Daoy (cell line): ENCODE measurements at regions not wholly inside any gene's neighbourhood (a gene's known extent, or its start where the extent isn't known, plus 50 kb on each side); places are given as distances from the start of the nearest gene placed in this dataset.
"Not testable (repeated sequence)": the region's sequence is repeated elsewhere in the genome, so short reads cannot be mapped to it uniquely, and the experiment has no call there.

Experiments used
- DNase-seq: peaks from one replicate; pipeline ENCODE4 v3.0.0-alpha.2; 2015; ENCODE audit warnings: low read depth

DNA sequence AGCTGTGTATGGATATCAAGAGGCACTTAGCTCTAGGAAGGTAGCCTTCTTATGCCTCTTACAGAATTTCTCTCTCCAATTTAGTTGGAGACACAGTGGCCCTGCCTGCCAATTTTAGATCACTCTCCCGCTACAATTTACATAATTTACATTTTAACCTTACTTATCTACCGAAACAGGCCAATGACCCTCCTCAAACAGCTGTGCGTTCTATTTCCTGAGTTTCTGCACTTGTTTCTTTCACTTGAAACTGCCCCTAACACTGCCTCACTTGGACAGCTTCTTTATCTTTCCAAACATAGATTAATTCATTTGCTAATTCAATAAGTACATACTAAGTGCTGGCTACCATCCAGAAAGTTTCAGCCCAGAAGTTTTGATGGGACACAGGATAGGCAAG lies 52.9 kb upstream of the HDDC2 start:
- DNase-seq, result no peak

DNA sequence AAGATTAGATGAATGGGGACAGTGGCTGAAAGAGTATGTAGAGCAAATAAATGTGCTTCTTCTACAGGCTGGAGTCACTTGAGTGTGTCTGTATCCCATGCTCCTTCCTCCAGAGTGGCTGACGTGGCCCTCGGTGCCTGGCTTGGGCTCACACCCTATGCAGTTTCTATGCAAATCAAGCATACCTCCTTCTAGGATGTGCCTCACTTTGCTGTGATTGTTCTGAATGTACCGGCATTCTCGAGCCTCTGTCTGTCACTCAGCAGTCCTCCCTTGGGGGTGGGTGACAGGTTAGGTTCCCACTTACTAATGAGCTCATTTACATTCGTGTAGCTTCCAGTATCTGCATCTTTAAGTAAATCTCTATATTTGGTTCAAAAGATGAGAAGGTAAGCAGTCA lies 55.1 kb upstream of the HDDC2 start:
- no peak for DNase-seq

DNA sequence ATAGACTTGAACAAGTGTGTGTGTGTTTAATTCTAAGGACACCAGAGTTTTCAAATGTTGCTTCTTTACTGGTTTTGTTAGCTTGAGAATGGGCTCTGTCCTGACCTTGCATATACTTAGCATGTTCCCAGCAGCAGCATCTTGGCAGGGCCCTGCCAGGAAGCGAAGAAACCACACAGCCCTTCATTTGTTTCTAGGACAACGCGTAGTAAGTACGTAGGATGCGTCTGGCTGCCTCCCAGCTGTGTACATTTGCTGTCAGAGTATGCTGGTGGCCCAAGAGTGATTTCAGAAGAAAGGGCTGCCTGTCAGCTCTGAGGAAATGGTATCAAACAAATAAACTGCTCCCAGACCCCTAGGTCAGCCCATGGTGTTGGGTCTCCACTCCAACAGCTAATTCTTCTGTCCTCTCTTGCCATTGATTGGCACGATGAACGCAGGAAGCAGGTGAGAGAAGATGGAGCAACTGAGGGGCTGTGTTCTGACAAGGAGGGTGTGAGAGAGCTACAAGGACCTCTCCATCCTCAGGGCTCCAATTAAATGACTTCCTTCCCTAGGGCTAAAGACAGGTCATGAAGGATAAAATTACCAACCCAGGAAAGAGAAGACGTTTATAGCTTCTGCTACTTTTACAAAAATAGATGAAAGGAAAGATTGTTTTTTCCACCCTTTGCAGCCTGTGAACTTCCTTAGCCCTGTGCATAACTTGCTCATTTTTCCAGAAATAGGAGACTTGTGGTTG lies 55.9 kb upstream of the HDDC2 start:
- DNase-seq, result peak; percentile 29

DNA sequence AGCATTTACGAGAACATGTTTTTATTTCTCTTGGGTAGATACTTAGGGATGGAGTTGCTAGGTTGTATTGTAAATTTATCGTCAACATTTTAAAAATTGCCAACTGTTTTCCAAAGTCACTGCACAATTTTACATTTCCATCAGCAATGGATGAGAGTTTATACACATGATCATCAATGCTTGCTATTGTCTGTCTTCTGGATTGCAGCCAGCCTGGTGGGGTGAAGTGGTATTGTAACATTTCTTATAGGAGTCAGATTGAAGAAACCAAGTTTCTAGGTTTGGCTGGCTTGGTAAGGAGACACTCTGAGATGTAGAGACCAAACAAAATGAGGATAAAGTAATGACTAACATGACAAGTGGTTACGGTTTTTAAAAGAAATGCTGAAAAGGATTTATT lies 57.1 kb upstream of the HDDC2 start:
- DNase-seq, result no peak

DNA sequence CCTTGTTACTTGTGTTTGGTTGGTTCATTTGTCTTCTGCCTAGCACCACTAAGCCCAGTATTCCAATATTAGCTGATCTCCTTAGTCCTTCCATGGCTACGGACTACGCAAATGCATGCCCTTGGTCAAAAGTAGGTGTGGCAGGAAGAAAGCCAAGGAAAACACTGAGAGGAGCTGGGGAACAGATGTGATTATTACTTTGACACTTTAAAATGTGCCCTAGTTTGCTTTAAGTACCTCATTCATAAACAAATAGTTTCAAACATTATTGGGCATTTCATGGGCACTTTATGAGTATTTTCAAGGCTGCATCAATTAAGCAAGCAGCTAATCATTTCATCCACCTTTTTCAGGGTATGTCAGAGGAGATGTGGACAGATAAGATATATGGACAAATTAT lies 60.1 kb upstream of the HDDC2 start:
- DNase-seq, result no peak

DNA sequence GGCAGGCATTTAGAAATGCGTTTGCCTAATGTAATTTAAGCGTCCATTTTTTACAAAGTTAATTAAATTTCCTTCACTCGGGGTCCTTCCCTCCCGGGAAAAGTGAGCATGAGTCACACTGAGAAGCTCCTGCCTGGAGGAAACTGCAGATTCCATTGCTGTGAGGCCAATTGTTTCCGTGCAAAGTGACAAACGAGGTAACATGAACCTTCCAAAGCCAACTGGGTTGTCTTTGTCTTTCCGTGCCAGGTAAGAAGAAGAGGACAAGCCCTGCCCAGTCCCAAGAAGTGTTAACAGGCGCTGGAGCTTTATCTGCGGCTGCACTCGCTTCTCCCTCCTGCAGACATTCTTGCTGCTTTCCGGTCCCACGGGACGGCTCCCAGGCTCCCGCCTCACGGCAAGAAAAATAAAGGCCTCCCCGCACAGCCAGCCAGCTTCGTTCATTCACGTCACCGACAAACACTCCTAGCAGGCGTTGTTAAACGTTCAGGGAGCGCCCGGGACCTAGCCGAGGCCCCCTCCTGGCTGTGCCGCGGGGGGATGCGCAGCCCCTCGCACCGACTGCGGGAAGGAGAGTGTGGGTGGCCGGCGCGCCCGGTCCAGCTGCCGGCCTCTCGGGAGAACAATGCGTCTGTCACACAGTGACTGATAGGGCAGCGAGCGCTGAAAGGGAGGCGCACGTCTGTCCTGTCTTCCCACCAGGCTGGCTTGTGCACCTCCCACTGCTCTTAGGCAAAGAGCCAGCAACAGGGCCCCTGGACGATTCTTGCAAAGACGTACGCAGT lies 61.5 kb upstream of the HDDC2 start:
- DNase-seq, result peak; percentile 84

DNA sequence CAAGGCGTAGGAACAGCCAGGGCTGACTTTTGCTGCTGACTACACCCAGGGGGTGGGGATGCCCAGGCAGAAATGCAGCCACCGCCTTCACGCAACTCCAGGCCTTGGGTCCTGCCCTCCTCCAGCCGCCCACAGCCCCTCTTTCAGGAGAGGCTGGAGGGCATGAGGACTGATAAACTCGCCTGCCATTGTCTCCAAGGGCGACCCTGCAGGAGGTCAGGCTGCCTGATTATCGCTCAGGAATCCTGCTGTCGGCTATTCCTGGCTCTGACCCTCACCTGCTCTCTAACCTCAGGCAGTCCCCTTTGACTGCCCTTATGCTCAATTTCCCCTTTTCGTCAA lies 62.0 kb upstream of the HDDC2 start:
- no peak for DNase-seq

DNA sequence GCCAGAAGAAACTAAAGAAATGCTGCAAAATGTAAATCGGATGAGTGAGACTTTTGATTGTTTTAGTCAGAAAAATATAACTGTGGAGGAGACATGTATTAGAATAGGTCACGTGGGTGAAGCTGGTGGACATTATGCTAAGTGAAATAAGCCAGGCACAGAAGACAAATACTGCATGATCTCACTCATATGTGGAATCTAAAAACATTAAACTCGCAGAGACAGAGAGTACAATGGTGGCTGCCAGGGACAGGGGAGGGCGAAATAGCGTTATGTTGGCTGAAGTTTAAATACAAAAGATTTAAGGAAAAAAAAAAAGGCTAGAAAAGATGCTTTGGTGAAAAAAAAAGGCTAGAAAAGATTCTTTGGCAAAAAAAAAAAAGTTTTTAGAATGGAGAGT lies 63.5 kb upstream of the HDDC2 start:
- DNase-seq, result no peak

DNA sequence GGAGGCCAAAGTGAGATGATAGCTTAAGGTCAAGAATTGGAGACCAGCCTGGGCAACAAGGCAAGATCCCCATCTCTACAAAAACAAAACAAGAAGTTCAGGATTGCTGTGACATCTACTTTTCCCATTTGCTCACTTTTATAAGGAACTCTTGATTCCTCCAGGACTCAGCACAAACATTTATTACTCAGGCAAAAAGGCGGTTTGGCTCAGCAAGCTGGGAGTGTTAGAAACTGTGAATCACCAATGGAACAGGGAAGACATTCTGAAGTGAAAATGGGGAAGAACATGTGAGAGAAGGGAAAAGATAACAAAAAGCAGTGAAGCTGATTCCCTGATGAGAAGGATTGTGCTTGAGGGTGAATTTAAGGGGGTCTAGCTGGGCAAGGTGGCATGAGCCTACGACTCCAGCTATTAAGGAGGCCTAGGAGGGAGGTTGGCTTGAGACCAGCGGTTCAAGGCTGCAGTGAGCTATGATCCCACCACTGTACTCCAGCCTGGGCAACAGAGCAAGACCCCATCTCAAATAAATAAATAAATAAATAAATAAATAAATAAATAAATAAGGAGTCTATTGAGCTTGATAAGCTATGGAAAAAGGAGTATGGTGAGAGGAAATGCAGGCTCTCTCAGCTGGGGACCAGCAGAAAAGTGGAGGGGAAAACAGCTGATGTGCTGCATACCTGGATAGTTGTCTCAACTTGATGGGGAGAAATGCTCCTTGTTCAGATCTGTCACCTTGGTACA lies 65.4 kb upstream of the HDDC2 start:
- no peak for DNase-seq

DNA sequence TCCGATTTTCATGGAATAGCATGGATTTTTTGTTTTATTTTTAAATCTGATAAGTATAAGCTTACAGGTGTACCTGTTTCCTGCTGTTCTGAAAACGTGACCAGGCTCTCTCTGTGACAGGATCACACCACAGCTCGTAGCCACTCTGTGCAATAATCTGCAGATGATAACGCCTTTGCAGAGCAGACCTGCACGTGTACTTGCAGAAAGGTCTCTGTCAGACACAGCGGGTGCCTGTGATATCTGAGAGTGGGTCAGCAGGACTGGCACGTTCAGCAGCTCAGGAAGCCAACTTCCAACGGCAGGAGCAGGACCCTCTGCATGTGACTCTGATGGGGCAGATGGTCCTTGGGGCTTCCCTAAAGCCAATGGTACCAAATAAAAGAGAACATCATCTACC lies 68.6 kb upstream of the HDDC2 start:
- DNase-seq, result no peak

DNA sequence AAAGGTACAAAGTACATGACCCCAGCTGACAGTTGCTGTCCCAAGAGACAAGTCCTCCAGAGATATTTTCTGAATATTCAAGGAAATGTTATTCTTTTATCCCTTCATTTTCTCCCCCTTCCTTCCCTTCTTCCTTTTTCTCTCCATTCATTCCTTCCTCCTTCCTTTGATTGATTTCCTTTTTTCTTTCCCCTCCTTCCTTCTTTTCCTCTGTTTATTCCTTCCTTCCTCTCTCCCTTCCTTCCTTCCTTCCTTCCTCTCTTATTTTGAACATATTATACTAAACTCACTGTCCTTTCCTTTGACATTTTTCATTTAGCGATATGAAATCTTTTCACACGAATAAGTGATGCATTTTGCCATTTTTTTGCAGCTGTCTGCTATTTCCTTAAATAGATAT lies 73.2 kb upstream of the HDDC2 start:
- DNase-seq, result no peak

DNA sequence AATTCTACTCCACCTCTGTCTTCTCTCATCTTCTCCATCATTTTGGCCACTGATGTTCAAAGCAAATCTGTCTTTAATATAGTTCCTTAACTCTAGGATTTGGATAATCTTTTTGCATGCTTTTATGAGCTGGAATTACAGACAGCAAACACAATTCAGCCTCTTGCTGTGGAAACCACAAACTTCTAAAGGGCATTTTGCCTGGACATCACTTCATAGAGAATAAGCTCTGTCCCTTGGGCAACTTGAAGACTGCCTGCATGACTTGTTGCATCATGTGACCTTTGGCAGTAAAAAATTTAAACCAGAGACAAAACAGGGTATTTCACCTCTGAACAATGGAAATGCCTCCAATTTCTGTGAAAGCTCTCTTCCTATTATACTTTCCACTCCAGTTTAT lies 74.1 kb upstream of the HDDC2 start:
- DNase-seq, result no peak

DNA sequence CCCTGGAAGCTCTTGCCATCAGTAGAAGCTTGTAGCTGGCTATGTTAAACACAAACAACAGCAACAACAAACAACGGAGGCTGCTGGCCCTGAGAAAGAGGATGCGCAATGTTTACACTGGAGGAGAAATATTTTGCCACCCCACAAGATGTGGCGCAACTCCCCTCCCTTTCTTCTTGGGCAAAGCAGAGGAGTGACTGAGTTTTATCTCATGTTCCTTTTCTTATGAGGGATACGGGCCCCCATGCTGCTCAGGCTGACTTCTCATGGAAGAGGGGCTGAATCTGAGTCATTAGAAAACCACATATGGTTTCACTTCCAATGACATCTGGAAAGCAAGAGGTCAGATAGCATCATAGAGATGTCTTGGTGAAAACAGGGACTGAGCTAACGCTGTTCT lies 75.9 kb upstream of the HDDC2 start:
- DNase-seq, result peak; percentile 60

DNA sequence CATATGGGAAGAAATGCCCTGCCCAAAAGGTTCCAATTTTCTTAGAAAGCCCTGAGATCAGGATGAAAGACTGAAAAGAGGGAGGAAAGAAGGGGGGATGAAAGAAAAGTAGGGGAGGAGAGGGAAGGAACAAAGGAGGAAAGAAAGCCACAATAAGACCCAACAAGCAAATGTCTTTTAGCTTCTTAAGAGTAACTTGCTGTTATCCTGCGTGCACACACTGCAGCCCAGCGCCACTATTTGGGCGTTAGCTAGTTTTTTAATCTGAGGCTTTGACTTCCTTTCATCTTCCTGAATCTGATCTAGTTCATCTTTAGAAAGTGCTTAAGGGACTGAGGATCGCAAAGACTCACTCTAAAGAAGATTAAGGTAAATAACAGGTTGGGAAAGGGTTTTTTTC lies 77.4 kb upstream of the HDDC2 start:
- DNase-seq, result no peak

DNA sequence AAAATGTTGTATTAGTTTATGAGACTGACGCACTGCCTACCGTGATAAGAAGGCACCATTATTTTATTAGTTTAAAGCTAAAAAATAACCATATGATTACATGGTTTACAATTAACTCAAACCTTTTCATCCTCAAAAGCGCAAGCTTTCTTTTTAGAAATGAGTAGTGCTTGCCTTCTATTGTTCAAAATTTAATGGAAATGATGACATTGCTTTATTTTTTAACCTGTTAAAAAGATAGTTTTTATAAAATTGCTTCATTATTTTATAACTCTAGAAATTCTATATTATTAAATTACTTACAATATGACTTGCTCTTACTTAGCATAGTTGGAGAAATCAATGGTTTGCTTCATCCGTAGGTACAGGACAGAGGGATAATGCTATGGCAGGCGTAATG lies 78.7 kb upstream of the HDDC2 start:
- no peak for DNase-seq

DNA sequence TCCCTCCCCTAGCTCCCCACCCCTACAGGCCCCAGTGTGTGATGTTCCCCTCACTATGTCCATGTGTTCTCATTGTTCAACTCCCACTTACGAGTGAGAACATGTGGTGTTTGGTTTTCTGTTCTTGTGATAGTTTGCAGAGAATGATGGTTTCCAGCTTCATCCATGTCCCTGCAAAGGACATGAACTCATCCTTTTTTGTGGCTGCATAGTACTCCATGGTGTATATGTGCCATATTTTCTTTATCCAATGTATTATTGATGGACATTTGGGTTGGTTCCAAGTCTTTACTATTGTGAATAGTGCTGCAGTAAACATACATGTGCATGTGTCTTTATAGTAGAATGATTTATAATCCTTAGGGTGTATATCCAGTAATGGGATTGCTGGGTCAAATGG lies 84.6 kb upstream of the HDDC2 start:
- DNase-seq, result not testable (repeated sequence)

DNA sequence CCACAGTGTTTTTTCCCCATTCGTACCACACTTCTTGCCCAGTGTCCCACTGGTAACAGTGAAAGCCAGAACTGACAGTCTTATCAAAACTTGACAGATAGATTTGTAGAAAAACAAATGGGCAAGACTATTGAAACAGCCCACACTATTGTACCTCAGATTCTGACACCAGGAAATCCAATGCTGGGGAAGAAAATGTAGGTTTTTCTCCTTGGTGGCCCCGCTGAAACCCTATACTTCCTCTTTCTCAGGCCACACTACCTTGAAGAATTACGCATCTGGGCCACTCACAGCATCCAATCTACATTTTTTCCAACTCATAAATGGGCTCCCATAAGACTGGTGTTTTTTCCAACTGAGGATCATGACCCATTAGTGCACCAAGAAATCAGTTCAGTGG lies 90.9 kb upstream of the HDDC2 start:
- DNase-seq, result no peak

DNA sequence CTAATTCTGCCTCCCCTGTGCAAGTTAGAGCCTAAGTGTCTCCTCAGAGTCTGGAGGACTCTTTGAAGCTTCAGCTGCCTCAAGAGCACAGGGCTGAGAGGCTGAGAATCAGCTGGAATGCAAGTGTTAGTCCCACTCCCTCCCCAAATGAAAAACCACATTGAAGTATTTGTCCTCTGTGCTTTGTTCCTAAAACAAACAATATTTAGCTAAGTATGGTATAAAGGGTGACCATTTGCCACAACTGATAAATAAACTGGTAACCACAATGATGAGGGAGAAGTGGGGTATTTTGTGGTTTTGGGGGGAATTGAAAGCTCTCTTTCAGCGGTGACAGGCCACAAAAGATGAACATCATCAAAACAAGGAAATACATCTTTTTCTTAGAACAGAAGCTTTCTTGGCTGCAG lies 91.7 kb upstream of the HDDC2 start:
- DNase-seq, result peak; percentile 7

DNA sequence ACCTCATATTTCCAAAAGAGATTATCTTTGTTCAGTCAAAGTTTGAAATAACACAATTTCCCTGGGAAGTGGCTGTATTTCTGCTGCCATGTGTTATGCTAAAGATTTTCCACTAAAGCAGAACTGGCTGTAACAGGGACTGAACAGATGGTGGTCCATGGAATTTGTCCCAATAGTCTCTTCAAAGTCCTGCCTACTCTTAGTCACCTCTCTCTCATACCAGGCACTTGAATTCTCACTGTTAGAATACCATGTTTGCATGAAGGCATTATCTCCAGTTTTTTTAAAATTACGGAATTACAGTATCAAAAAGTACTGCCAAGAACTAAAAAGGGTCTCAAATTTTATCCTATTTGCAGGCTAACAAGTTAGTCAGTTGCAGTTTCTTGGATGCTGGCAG lies 105.0 kb upstream of the HDDC2 start:
- no peak for DNase-seq

DNA sequence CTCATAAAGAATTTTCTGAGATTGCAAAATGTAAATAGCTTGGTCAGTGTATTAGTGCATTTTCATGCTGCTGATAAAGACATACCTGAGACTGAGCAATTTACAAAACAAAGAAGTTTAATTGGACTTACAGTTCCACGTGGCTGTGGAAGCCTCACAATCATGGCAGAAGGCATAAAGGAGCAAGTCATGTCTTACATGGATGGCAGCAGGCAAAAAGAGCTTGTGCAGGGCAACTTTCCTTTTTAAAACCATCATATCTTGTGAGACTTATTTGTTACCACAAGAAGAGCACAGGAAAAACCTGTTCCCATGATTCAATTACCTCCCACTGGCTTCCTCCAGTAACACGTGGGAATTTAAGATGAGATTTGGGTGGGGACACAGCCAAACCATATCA lies 112.7 kb upstream of the HDDC2 start:
- no peak for DNase-seq

DNA sequence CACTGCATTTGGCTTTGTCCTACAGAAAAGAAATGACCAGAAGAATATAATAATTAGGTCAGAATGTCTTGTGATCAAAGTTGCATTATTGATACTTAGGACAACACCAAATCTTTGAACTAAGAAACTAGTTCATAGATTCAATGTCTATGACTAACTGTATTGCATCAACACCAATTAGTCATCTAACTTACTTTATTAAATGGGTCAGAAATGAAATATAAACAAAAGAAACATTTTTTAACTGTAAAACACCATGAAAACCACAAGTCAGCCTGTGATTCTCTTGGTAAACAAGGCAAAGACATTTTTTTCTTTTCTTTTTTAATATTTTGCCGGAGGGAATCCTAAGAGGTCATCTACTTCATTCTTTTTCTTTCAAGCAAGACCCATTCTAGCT lies 114.1 kb upstream of the HDDC2 start:
- DNase-seq, result no peak

DNA sequence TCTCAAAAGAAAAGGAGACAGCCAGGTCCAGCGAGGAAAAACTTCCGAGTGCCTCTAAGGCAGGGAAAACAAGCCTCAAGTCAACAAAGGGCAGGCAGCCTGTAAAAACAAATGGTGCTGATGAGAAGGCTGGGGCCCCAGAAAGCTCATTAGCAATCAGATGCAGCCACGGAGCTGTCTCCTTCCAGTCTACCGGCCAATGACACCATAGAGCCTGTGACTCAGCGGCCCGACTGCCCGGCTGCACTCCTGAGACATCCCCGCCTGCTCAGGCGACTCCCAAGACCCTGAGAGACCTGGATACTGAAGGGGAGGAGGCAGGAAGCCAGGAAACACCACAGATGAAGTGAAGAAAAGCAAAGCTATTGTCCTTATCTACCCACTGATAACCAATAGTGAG lies 120.1 kb upstream of the HDDC2 start:
- peak; percentile 83 for DNase-seq

DNA sequence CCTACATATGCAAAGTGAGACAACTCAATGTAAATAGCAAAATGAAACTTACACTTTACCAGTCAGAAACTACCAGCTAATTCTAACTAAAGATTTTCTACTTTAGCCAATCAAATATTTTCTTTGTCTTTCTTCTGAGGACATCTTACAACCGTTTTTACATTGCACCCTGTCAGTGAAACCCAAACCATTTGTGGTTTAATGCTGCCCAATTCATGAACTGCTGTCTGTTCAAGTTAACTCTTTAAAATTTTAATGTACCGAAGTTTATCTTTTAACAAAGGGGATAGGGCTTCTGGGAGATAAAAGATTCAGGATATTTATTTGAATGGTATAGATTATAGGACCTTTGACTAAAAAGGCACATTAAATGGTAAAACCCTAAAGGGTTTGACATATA lies 121.3 kb upstream of the HDDC2 start:
- DNase-seq, result no peak
